H1 (cell line): ENCODE measurements at regions not wholly inside any gene's neighbourhood (a gene's known extent, or its start where the extent isn't known, plus 50 kb on each side); places are given as distances from the start of the nearest gene placed in this dataset.

Experiments used
- CTCF ChIA-PET: fragments of 300-600 bp; sonication (Branson Sonifier 250); formaldehyde crosslinking; loops from one replicate; lab custom pipeline; 2021; ENCODE audit not compliant: partially characterized antibody; lab: Charles Lee
- POLR2A ChIA-PET: fragments of 300-600 bp; sonication (Branson Sonifier 250); formaldehyde crosslinking; loops from one replicate; lab custom pipeline; 2021; ENCODE audit warnings: inconsistent platforms; ENCODE audit not compliant: partially characterized antibody; lab: Charles Lee
- DNase-seq, 2 experiments: peaks; one replicate each; pipeline versions ENCODE4 v3.0.0 to v3.0.0-alpha.2; 2010 to 2022; ENCODE audit warnings: low spot score in 2 of 2, low read depth in 1 of 2, mixed read lengths in 1 of 2
- FAIRE-seq: peaks from 2 replicates; lab custom pipeline; 2011; peaks lifted over from hg19 to GRCh38; lab: Jason Lieb, UNC
- H2AFZ ChIP-seq: 2 replicates; pipeline ENCODE4 v1.8.1; 2012; ENCODE audit warnings: low read length, inconsistent platforms
- H2AK5ac ChIP-seq: 2 replicates; pipeline ENCODE4 v1.6.1; 2013; ENCODE audit warnings: low read depth, low read length
- H2BK120ac ChIP-seq: replicated peaks from 2 replicates; pipeline ENCODE3; 2013; ENCODE audit warnings: low read depth, low read length, inconsistent platforms
- H2BK12ac ChIP-seq: 2 replicates; pipeline ENCODE4 v1.6.1; 2013; ENCODE audit warnings: low read depth, low read length
- H2BK15ac ChIP-seq: 2 replicates; pipeline ENCODE4 v1.6.1; 2013; ENCODE audit warnings: low read length
- H2BK20ac ChIP-seq: 2 replicates; pipeline ENCODE4 v1.6.1; 2013; ENCODE audit warnings: low read length
- H2BK5ac ChIP-seq: 2 replicates; pipeline ENCODE4 v1.6.1; 2013; ENCODE audit warnings: low read depth, low read length
- H3K14ac ChIP-seq: 2 replicates; pipeline ENCODE4 v1.6.1; 2013; ENCODE audit warnings: inconsistent platforms; ENCODE audit not compliant: insufficient read length
- H3K18ac ChIP-seq: 2 replicates; pipeline ENCODE4 v1.6.1; 2013; ENCODE audit warnings: low read length; ENCODE audit errors: extremely low read depth
- H3K23ac ChIP-seq: 2 replicates; pipeline ENCODE4 v1.6.1; 2013; ENCODE audit warnings: inconsistent platforms; ENCODE audit not compliant: insufficient read length
- H3K23me2 ChIP-seq: 2 replicates; pipeline ENCODE4 v1.6.1; 2013; ENCODE audit warnings: low read depth, low read length
- H3K27ac ChIP-seq: 2 replicates; pipeline ENCODE4 v1.6.1; 2011; ENCODE audit warnings: low read depth, low read length, inconsistent platforms
- H3K27me3 ChIP-seq, 4 experiments: replicated peaks in 1 of 4; 1 replicate in 1 of 4; 2 replicates in 3 of 4; pipeline versions ENCODE4 v1.6.1 to v1.8.1; 2011 to 2013; ENCODE audit warnings: low read length in 3 of 4, mild to moderate bottlenecking in 3 of 4, inconsistent platforms in 2 of 4, mixed read lengths in 2 of 4, moderate library complexity in 1 of 4; ENCODE audit not compliant: control insufficient read depth in 3 of 4, insufficient read depth in 3 of 4; ENCODE audit errors: extremely low read depth in 1 of 4
- H3K36me3 ChIP-seq, 4 experiments: 2 replicates each; pipeline versions ENCODE4 v1.6.1 to v1.8.1; 2011 to 2013; ENCODE audit warnings: mild to moderate bottlenecking in 4 of 4, low read length in 3 of 4, moderate library complexity in 2 of 4, control low read depth in 1 of 4, inconsistent platforms in 1 of 4; ENCODE audit not compliant: insufficient read depth in 4 of 4, control insufficient read depth in 2 of 4
- H3K4ac ChIP-seq: replicated peaks from 2 replicates; pipeline ENCODE3; 2013; ENCODE audit warnings: low read length, low read depth, mixed read lengths, inconsistent platforms; ENCODE audit not compliant: insufficient read length
- H3K4me1 ChIP-seq, 4 experiments: replicated peaks in 1 of 4; 1 replicate in 1 of 4; 2 replicates in 3 of 4; pipeline versions ENCODE4 v1.6.1 to v1.8.1; 2011 to 2013; ENCODE audit warnings: low read length in 3 of 4, inconsistent platforms in 2 of 4, mixed read lengths in 1 of 4; ENCODE audit not compliant: insufficient read depth in 4 of 4, control insufficient read depth in 3 of 4
- H3K4me2 ChIP-seq, 2 experiments: 2 replicates each; pipeline versions ENCODE4 v1.6.1 to v1.8.1; 2011 to 2013; ENCODE audit warnings: low read depth in 2 of 2, low read length in 2 of 2, control low read depth in 1 of 2, inconsistent platforms in 1 of 2, mild to moderate bottlenecking in 1 of 2; ENCODE audit not compliant: insufficient read depth in 1 of 2
- H3K4me3 ChIP-seq, 4 experiments: fragments of 200-600, 300-600 bp in 1 of 4; sonication (generic), shearing (Covaris generic), sonication (Bioruptor Twin) in 1 of 4; 2 replicates each; pipeline versions ENCODE4 v1.5.1 to v1.8.1; 2011 to 2016; ENCODE audit warnings: low read length in 4 of 4, low read depth in 3 of 4, control low read depth in 2 of 4, inconsistent platforms in 2 of 4, mild to moderate bottlenecking in 2 of 4, mixed read lengths in 1 of 4, moderate library complexity in 1 of 4; ENCODE audit not compliant: insufficient read depth in 2 of 4; ENCODE audit errors: extremely low read depth in 1 of 4
- H3K56ac ChIP-seq: replicated peaks from 2 replicates; pipeline ENCODE3; 2013; ENCODE audit warnings: low read depth, mild to moderate bottlenecking, mixed read lengths, low read length, inconsistent platforms; ENCODE audit not compliant: insufficient read length
- H3K79me1 ChIP-seq: 2 replicates; pipeline ENCODE4 v1.6.1; 2013; ENCODE audit warnings: low read depth, low read length, control low read depth
- H3K79me2 ChIP-seq, 2 experiments: 2 replicates each; pipeline versions ENCODE4 v1.6.1 to v1.8.1; 2012 to 2013; ENCODE audit warnings: low read length in 2 of 2, mild to moderate bottlenecking in 2 of 2, inconsistent platforms in 1 of 2; ENCODE audit not compliant: insufficient read depth in 2 of 2, control insufficient read depth in 1 of 2
- H3K9ac ChIP-seq, 4 experiments: replicated peaks in 1 of 4; 1 replicate in 1 of 4; 2 replicates in 3 of 4; pipeline versions ENCODE4 v1.6.1 to v1.8.1; 2011 to 2013; ENCODE audit warnings: low read depth in 3 of 4, low read length in 3 of 4, control low read depth in 2 of 4, mild to moderate bottlenecking in 2 of 4, moderate library complexity in 2 of 4, inconsistent platforms in 1 of 4; ENCODE audit errors: extremely low read depth in 1 of 4
- H3K9me3 ChIP-seq, 2 experiments: 2 replicates each; pipeline versions ENCODE4 v1.6.1 to v1.8.1; 2012 to 2013; ENCODE audit warnings: mild to moderate bottlenecking in 2 of 2, moderate library complexity in 2 of 2, control low read depth in 1 of 2, inconsistent platforms in 1 of 2, low read depth in 1 of 2, low read length in 1 of 2, mixed read lengths in 1 of 2; ENCODE audit not compliant: insufficient read depth in 2 of 2
- H4K20me1 ChIP-seq, 2 experiments: replicated peaks in 1 of 2; 2 replicates each; pipeline versions ENCODE3 to v1.8.1; 2011 to 2013; ENCODE audit warnings: inconsistent platforms in 2 of 2, low read length in 2 of 2, mild to moderate bottlenecking in 1 of 2; ENCODE audit not compliant: insufficient read depth in 2 of 2, control insufficient read depth in 1 of 2
- H4K5ac ChIP-seq: 2 replicates; pipeline ENCODE4 v1.6.1; 2013; ENCODE audit warnings: low read length, low read depth, mixed read lengths, inconsistent platforms; ENCODE audit not compliant: insufficient read length
- H4K8ac ChIP-seq: 2 replicates; pipeline ENCODE4 v1.8.0; 2013; ENCODE audit warnings: mild to moderate bottlenecking, moderate library complexity, low read length, inconsistent platforms; ENCODE audit not compliant: insufficient read depth; ENCODE audit errors: extremely low read depth
- H4K91ac ChIP-seq: replicated peaks from 2 replicates; pipeline ENCODE3; 2013; ENCODE audit warnings: low read length, mixed read lengths, inconsistent platforms; ENCODE audit not compliant: insufficient read length
- BRCA1 ChIP-seq: IDR thresholded peaks from 2 replicates; pipeline ENCODE4 v1.6.1; 2012; ENCODE audit warnings: low read depth, low read length, improper control_type of control experiment
- GTF2F1 ChIP-seq: IDR thresholded peaks from 2 replicates; pipeline ENCODE4 v1.6.1; 2012; ENCODE audit warnings: low read depth, low read length, improper control_type of control experiment, borderline replicate concordance
- MAFK ChIP-seq: IDR thresholded peaks from 2 replicates; pipeline ENCODE4 v1.6.1; 2012; ENCODE audit warnings: low read depth, mild to moderate bottlenecking, improper control_type of control experiment, low read length
- RFX5 ChIP-seq: IDR thresholded peaks from 2 replicates; pipeline ENCODE4 v1.6.1; 2011; ENCODE audit warnings: low read depth, low read length, improper control_type of control experiment, borderline replicate concordance
- SP2 ChIP-seq: IDR thresholded peaks from 2 replicates; pipeline ENCODE4 v1.6.1; 2012; ENCODE audit warnings: mild to moderate bottlenecking, low read length, inconsistent platforms
- WGBS, 2 experiments: shearing (Covaris generic) in 1 of 2; methylation state at CpG; one replicate each; pipeline versions ENCODE4 v1.1.6 to v1.1.7; 2013 to 2015; ENCODE audit warnings: low lambda C conversion rate in 2 of 2, mixed read lengths in 2 of 2, inconsistent platforms in 1 of 2, low coverage in 1 of 2, missing lambda C conversion rate in 1 of 2; ENCODE audit not compliant: insufficient replicate concordance in 2 of 2, insufficient coverage in 1 of 2, insufficient read length in 1 of 2; ENCODE audit errors: extremely low coverage in 1 of 2, missing lambda C conversion rate in 1 of 2; 5-methylcytosine and 5-hydroxymethylcytosine counted together

- ChIA-PET POLR2A (no interaction called here), CTCF (no interaction called here)
- no peaks in the 10 kb centered on the region for H4K20me1 ChIP-seq
- H3K56ac ChIP-seq: no peak overlapping the region
- H4K91ac ChIP-seq: no peak overlapping the region
- no peak overlapping the region for H3K4me3 ChIP-seq
- no peaks in the 10 kb centered on the region for H3K4me1 ChIP-seq
- no peaks in the 10 kb centered on the region for H3K36me3 ChIP-seq
- H3K4me2 ChIP-seq: no peak overlapping the region
- H4K5ac ChIP-seq: no peak overlapping the region
- 0 out of 2 replicates have a peak overlapping the region, but pooled peaks have one; percentile 26 for H2AFZ ChIP-seq
- H2AK5ac ChIP-seq: no peak overlapping the region
- no peak for FAIRE-seq
- H3K27me3 ChIP-seq: no peaks in the 10 kb centered on the region
- peaks cover 3 to 6% of the 10 kb centered on the region in 2 experiments; a peak in 1 of 4 replicates for H3K9me3 ChIP-seq
- H2BK20ac ChIP-seq: no peak overlapping the region
- H2BK15ac ChIP-seq: no peak overlapping the region
- no peak overlapping the region for H3K4ac ChIP-seq
- no peak overlapping the region for H2BK120ac ChIP-seq
- H2BK12ac ChIP-seq: no peak overlapping the region
- H3K79me1 ChIP-seq: no peaks in the 10 kb centered on the region
- H4K8ac ChIP-seq: no peak overlapping the region
- no peak overlapping the region for H3K27ac ChIP-seq
- no peak overlapping the region for H3K23ac ChIP-seq
- H3K18ac ChIP-seq: no peak overlapping the region
- no peak overlapping the region for H3K9ac ChIP-seq
- H3K79me2 ChIP-seq: no peaks in the 10 kb centered on the region
- no peaks in the 10 kb centered on the region for H3K23me2 ChIP-seq
- H2BK5ac ChIP-seq: no peak overlapping the region
- TF ChIP-seq MAFK (no peak), BRCA1 (no peak), SP2 (no peak), GTF2F1 (no peak), RFX5 (no peak)
- WGBS, 2 experiments: 77% methylated on average over 2 of the region's 2 CpGs; no CpG with 5 or more reads in 1 of the 2 experiments
- no peak overlapping the region for H3K14ac ChIP-seq
- DNase-seq: no peak
These were observed 100.4 kb upstream of the CDH18 start for GRCh38 chr5:20088361-20088760.
